ENCODE measurements at regions not wholly inside any gene's neighbourhood (a gene's known extent, or its start where the extent isn't known, plus 50 kb on each side); places are given as distances from the start of the nearest gene placed in this dataset.
A peak's percentile ranks its signal among the peaks of the same experiment; 100 is the strongest.

GRCh38 chr20:24257171-24257570 lies 212.3 kb upstream of the SYNDIG1 start:
- ATAC-seq (ENCODE audit: low FRiP score in 2 of 2) (no peak), DNase-seq (no peak)
- WGBS, 2 donors, result 95 to 96% methylated on average over 3 of the region's 3 CpGs
- H3K27ac ChIP-seq, result no peak overlapping the region
- H3K9me3 ChIP-seq, result no peaks in the 10 kb centered on the region
- H3K27me3 ChIP-seq, result no peaks in the 10 kb centered on the region
- TF ChIP-seq POLR2A (IDR thresholded peaks at IDR 0.05), result no peak
- TF ChIP-seq EP300 (IDR thresholded peaks at IDR 0.05), result no peak
- TF ChIP-seq POLR2AphosphoS5 (IDR thresholded peaks at IDR 0.05), result no peak
- TF ChIP-seq CTCF (IDR thresholded peaks at IDR 0.05), result no peak
- no peaks in the 10 kb centered on the region for H3K36me3 ChIP-seq
- H3K4me1 ChIP-seq, result no peaks in the 10 kb centered on the region
- H3K4me3 ChIP-seq, result no peak overlapping the region

- no peak overlapping the region for H3K27ac ChIP-seq
- ATAC-seq (ENCODE audit: low FRiP score in 2 of 2) (no peak), DNase-seq (peak in 1 of 2 donors; percentile 30)
- H3K36me3 ChIP-seq, result no peaks in the 10 kb centered on the region
- H3K4me3 ChIP-seq, result no peak overlapping the region
- TF ChIP-seq POLR2AphosphoS5 (IDR thresholded peaks at IDR 0.05) (no peak), CTCF (IDR thresholded peaks at IDR 0.05) (no peak), POLR2A (IDR thresholded peaks at IDR 0.05) (no peak), EP300 (IDR thresholded peaks at IDR 0.05) (no peak)
- 86 to 93% methylated on average over 9 of the region's 9 CpGs for WGBS, 2 donors
- H3K9me3 ChIP-seq, result no peaks in the 10 kb centered on the region
- no peaks in the 10 kb centered on the region for H3K27me3 ChIP-seq
- no peaks in the 10 kb centered on the region for H3K4me1 ChIP-seq
Observed at GRCh38 chr20:24256307-24256706, 213.1 kb upstream of the SYNDIG1 start.

- no peak for DNase-seq
- Histone ChIP-seq H3K4me1 (no peaks in the 10 kb centered on the region), H3K27ac (no peak overlapping the region), H3K9me3 (no peaks in the 10 kb centered on the region), H3K36me3 (no peaks in the 10 kb centered on the region), H3K27me3 (no peaks in the 10 kb centered on the region), H3K4me3 (no peak overlapping the region)
- ATAC-seq (ENCODE audit: low FRiP score in 2 of 2), result no peak
- no peak for TF ChIP-seq POLR2AphosphoS5 (IDR thresholded peaks at IDR 0.05)
- no peak for TF ChIP-seq CTCF (IDR thresholded peaks at IDR 0.05)
- TF ChIP-seq POLR2A (IDR thresholded peaks at IDR 0.05), result no peak
- TF ChIP-seq EP300 (IDR thresholded peaks at IDR 0.05), result no peak
- 78 to 82% methylated on average over 3 of the region's 3 CpGs for WGBS, 2 donors
Observed at GRCh38 chr20:24254480-24254879, 214.9 kb upstream of the SYNDIG1 start.

GRCh38 chr20:24253321-24253720 lies 216.1 kb upstream of the SYNDIG1 start:
- no peak overlapping the region for H3K27ac ChIP-seq
- no peak for TF ChIP-seq CTCF (IDR thresholded peaks at IDR 0.05)
- TF ChIP-seq POLR2AphosphoS5 (IDR thresholded peaks at IDR 0.05), result no peak
- no peak for TF ChIP-seq POLR2A (IDR thresholded peaks at IDR 0.05)
- no peak for TF ChIP-seq EP300 (IDR thresholded peaks at IDR 0.05)
- no peak overlapping the region for H3K4me3 ChIP-seq
- no peaks in the 10 kb centered on the region for H3K27me3 ChIP-seq
- DNase-seq (no peak), ATAC-seq (ENCODE audit: low FRiP score in 2 of 2) (no peak)
- no peaks in the 10 kb centered on the region for H3K36me3 ChIP-seq
- no peaks in the 10 kb centered on the region for H3K4me1 ChIP-seq
- H3K9me3 ChIP-seq, result no peaks in the 10 kb centered on the region
- WGBS, 2 donors, result 77 to 89% methylated on average over 6 of the region's 6 CpGs

- no peak for TF ChIP-seq EP300 (IDR thresholded peaks at IDR 0.05)
- TF ChIP-seq POLR2A (IDR thresholded peaks at IDR 0.05), result no peak
- no peak for TF ChIP-seq CTCF (IDR thresholded peaks at IDR 0.05)
- no peak for TF ChIP-seq POLR2AphosphoS5 (IDR thresholded peaks at IDR 0.05)
- 57 to 65% methylated on average over 2 of the region's 2 CpGs for WGBS, 2 donors
- no peak overlapping the region for H3K4me3 ChIP-seq
- H3K27me3 ChIP-seq, result no peaks in the 10 kb centered on the region
- no peak for ATAC-seq (ENCODE audit: low FRiP score in 2 of 2)
- H3K4me1 ChIP-seq, result no peaks in the 10 kb centered on the region
- H3K36me3 ChIP-seq, result no peaks in the 10 kb centered on the region
- no peak overlapping the region for H3K27ac ChIP-seq
- DNase-seq, result no peak
- no peaks in the 10 kb centered on the region for H3K9me3 ChIP-seq
Observed at GRCh38 chr20:24245094-24245493, 224.3 kb upstream of the SYNDIG1 start.

Data from upper lobe of left lung (tissue), 6 donors.